Loucy (cell line): ENCODE measurements at regions not wholly inside any gene's neighbourhood (a gene's known extent, or its start where the extent isn't known, plus 50 kb on each side); places are given as distances from the start of the nearest gene placed in this dataset.
"Not testable (repeated sequence)": the region's sequence is repeated elsewhere in the genome, so short reads cannot be mapped to it uniquely, and the experiment has no call there.

Experiments used
- H2AFZ ChIP-seq: fragments of 200-600 bp; sonication (generic); 2 replicates; pipeline ENCODE4 v1.6.0; 2016; ENCODE audit warnings: antibody characterized with exemption, mild to moderate bottlenecking, low read length, moderate library complexity
- H3F3A ChIP-seq: fragments of 200-600 bp; 2 replicates; pipeline ENCODE4 v1.6.0; 2016; ENCODE audit warnings: antibody characterized with exemption, low read depth, mild to moderate bottlenecking
- H3K27me3 ChIP-seq: fragments of 200-600 bp; sonication (generic); 2 replicates; pipeline ENCODE4 v1.6.1; 2014; ENCODE audit warnings: low read length, mild to moderate bottlenecking; ENCODE audit not compliant: insufficient read depth, poor library complexity, severe bottlenecking
- H3K36me3 ChIP-seq: fragments of 200-600 bp; sonication (generic); 2 replicates; pipeline ENCODE4 v1.6.1; 2016; ENCODE audit warnings: low read length; ENCODE audit not compliant: insufficient read depth
- H3K4me1 ChIP-seq: fragments of 200-600 bp; sonication (generic); 2 replicates; pipeline ENCODE4 v1.5.1; 2014; ENCODE audit warnings: low read length, mild to moderate bottlenecking; ENCODE audit not compliant: insufficient read depth, poor library complexity, severe bottlenecking
- H3K4me2 ChIP-seq: fragments of 200-600 bp; sonication (generic); 2 replicates; pipeline ENCODE4 v1.6.0; 2014; ENCODE audit warnings: antibody characterized with exemption, low read length, low read depth, mild to moderate bottlenecking; ENCODE audit not compliant: poor library complexity, severe bottlenecking
- H3K4me3 ChIP-seq: fragments of 200-600 bp; sonication (generic); 2 replicates; pipeline ENCODE4 v1.5.1; 2014; ENCODE audit warnings: low read length, mild to moderate bottlenecking, mixed read lengths; ENCODE audit not compliant: poor library complexity, severe bottlenecking
- H3K79me2 ChIP-seq: fragments of 200-600 bp; sonication (generic); 2 replicates; pipeline ENCODE4 v1.6.1; 2014; ENCODE audit warnings: low read length; ENCODE audit not compliant: insufficient read depth
- H3K9ac ChIP-seq: fragments of 200-600 bp; sonication (generic); 2 replicates; pipeline ENCODE4 v1.6.0; 2014; ENCODE audit warnings: mild to moderate bottlenecking, low read depth, low read length, moderate library complexity; ENCODE audit not compliant: poor library complexity, severe bottlenecking
- H3K9me2 ChIP-seq: fragments of 200-600 bp; sonication (generic); replicated peaks from 2 replicates; pipeline ENCODE4 v1.6.1; 2016; ENCODE audit warnings: low read depth, low read length, mixed read lengths
- H3K9me3 ChIP-seq: fragments of 200-600 bp; sonication (generic); 2 replicates; pipeline ENCODE4 v1.6.1; 2014; ENCODE audit warnings: mild to moderate bottlenecking, antibody characterized with exemption, low read length, low read depth; ENCODE audit not compliant: insufficient read depth
- H4K20me1 ChIP-seq: fragments of 200-600 bp; sonication (generic); 2 replicates; pipeline ENCODE4 v1.6.0; 2014; ENCODE audit warnings: antibody characterized with exemption, low read length, mild to moderate bottlenecking; ENCODE audit not compliant: insufficient read depth, poor library complexity, severe bottlenecking
- EZH2phosphoT487 ChIP-seq: fragments of 200-600 bp; IDR thresholded peaks from 2 replicates; pipeline ENCODE4 v1.6.1; 2018; ENCODE audit warnings: antibody characterized with exemption, mild to moderate bottlenecking, moderate library complexity, borderline replicate concordance
- TF ChIP-seq, protein P1 (sequence below): fragments of 200-600 bp; sonication (generic); conservative IDR thresholded peaks from 2 replicates; pipeline ENCODE4 v1.5.1; 2014; ENCODE audit warnings: mild to moderate bottlenecking, antibody characterized with exemption, low read length

DNA sequence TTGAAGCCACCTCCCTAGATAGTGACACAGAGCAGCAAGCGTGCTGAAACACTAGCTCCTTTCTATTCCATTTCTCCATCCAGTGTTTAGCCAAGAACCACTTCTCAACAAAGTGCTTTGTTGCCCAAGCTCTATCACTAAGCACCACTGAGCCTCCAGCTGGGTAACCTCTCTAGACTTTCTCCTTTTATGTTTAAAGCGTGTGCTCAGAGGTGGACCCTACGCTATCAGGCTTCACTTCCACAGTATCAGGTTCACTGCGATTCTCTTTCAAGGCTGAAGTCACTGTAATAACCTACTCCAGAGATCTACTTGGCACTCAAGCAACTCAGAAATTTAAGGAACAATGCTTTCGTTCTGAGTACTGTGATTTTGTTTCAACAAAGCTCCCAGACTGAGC, 197.9 kb downstream of the LNPK start:
- Histone ChIP-seq H3K4me2 (no peak overlapping the region), H3K9me3 (no peaks in the 10 kb centered on the region), H3F3A (no peaks in the 10 kb centered on the region), H3K4me3 (no peak overlapping the region), H4K20me1 (no peaks in the 10 kb centered on the region), H2AFZ (no peak overlapping the region), H3K9me2 (no peaks in the 10 kb centered on the region), H3K27me3 (no peaks in the 10 kb centered on the region), H3K4me1 (peaks cover 12% of the 10 kb centered on the region), H3K36me3 (no peaks in the 10 kb centered on the region), H3K79me2 (no peaks in the 10 kb centered on the region), H3K9ac (no peak overlapping the region)
- TF ChIP-seq, protein P1, sequence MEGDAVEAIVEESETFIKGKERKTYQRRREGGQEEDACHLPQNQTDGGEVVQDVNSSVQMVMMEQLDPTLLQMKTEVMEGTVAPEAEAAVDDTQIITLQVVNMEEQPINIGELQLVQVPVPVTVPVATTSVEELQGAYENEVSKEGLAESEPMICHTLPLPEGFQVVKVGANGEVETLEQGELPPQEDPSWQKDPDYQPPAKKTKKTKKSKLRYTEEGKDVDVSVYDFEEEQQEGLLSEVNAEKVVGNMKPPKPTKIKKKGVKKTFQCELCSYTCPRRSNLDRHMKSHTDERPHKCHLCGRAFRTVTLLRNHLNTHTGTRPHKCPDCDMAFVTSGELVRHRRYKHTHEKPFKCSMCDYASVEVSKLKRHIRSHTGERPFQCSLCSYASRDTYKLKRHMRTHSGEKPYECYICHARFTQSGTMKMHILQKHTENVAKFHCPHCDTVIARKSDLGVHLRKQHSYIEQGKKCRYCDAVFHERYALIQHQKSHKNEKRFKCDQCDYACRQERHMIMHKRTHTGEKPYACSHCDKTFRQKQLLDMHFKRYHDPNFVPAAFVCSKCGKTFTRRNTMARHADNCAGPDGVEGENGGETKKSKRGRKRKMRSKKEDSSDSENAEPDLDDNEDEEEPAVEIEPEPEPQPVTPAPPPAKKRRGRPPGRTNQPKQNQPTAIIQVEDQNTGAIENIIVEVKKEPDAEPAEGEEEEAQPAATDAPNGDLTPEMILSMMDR = no peak
- TF ChIP-seq EZH2phosphoT487 = no peak

DNA sequence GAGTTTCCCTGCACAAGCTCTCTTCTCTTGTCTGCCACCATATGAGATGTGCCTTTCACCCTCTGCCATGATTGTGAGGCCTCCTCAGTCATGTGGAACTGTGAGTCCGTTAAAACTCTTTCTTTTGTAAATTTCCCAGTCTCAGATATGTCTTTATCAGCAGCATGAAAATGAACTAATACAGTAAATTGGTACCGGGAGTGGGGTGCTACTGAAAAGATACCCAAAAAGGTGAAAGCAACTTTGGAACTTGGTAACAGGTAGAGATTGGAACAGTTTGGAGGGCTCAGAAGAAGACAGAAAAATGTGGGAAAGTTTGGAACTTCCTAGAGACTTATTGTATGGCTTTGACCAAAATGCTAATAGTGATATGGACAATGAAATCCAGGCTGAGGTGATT, 205.6 kb downstream of the LNPK start:
- not testable (repeated sequence) for H3K4me2 ChIP-seq, H3K4me1 ChIP-seq, H3K9ac ChIP-seq, H2AFZ ChIP-seq, H4K20me1 ChIP-seq, H3K79me2 ChIP-seq, H3F3A ChIP-seq, H3K4me3 ChIP-seq, H3K9me3 ChIP-seq, H3K9me2 ChIP-seq, H3K27me3 ChIP-seq, H3K36me3 ChIP-seq

DNA sequence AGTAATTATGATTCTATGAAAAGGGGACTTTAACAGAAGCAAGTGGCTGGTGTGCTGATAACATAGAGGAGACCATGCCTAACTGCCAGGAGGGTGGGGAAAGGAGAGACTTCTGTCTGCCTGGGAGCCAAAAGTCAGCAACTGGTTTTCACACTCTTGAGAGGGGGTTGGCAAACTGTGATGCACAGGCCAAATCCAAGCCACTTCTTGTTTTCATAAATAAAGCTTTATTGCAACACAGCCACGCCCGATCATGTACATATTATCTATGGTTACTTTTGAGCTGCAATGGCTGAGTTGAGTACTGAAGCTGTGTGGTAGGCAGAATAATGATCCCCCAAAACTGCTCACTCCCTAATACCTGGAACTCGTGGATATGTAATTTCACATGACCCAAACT, 208.4 kb downstream of the LNPK start:
- H4K20me1 ChIP-seq = no peaks in the 10 kb centered on the region
- H3K4me3 ChIP-seq = no peak overlapping the region
- H3K4me2 ChIP-seq = no peak overlapping the region
- no peaks in the 10 kb centered on the region for H3K36me3 ChIP-seq
- peak overlapping the region; percentile 61; the same call in 1 of the 2 replicates for H2AFZ ChIP-seq
- peaks cover 6% of the 10 kb centered on the region; the same call in 1 of the 2 replicates for H3K9me3 ChIP-seq
- no peak overlapping the region for H3K9ac ChIP-seq
- H3K27me3 ChIP-seq = no peaks in the 10 kb centered on the region
- H3F3A ChIP-seq = no peaks in the 10 kb centered on the region
- H3K9me2 ChIP-seq = no peaks in the 10 kb centered on the region
- TF ChIP-seq, protein P1 = no peak
- TF ChIP-seq EZH2phosphoT487 = no peak
- H3K4me1 ChIP-seq = no peaks in the 10 kb centered on the region
- H3K79me2 ChIP-seq = no peaks in the 10 kb centered on the region

DNA sequence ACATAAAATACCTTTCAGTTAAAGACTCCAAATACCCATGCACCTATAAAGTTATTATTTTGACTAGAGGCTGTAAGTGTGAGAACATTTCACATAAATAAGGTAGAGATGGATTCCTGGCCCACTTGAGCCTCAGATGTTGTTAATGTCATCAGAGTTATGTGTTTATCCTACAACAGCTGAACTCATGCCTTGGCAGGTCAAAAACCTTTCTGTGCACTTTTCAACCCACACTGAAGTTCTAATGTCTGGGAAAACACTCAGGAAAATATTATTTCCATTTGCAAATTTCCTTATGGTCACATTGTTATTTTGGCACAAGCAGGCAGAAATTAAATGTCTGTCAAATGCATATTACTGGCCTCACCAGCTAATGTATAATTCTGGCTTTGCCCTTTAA, 209.2 kb downstream of the LNPK start:
- H3K79me2 ChIP-seq = no peaks in the 10 kb centered on the region
- no peak overlapping the region for H3K9ac ChIP-seq
- H3K9me3 ChIP-seq = peaks cover 6% of the 10 kb centered on the region; the same call in 1 of the 2 replicates
- no peaks in the 10 kb centered on the region for H3K27me3 ChIP-seq
- TF ChIP-seq EZH2phosphoT487 = no peak
- TF ChIP-seq, protein P1 = no peak
- no peak overlapping the region for H3K4me2 ChIP-seq
- no peaks in the 10 kb centered on the region for H4K20me1 ChIP-seq
- no peak overlapping the region for H2AFZ ChIP-seq
- H3F3A ChIP-seq = no peaks in the 10 kb centered on the region
- H3K9me2 ChIP-seq = no peaks in the 10 kb centered on the region
- H3K36me3 ChIP-seq = no peaks in the 10 kb centered on the region
- H3K4me3 ChIP-seq = no peak overlapping the region
- no peaks in the 10 kb centered on the region for H3K4me1 ChIP-seq
